K562 (cell line): ENCODE measurements at regions not wholly inside any gene's neighbourhood (a gene's known extent, or its start where the extent isn't known, plus 50 kb on each side); places are given as distances from the start of the nearest gene placed in this dataset.
A peak's percentile ranks its signal among the peaks of the same experiment; 100 is the strongest.

Source experiments
- ATAC-seq: fragments of 200-7000 bp; cut with Tn5 transposase; 3 replicates; pipeline ENCODE4 v1.9.1; 2020; ENCODE audit warnings: moderate library complexity
- BruUV-seq: library from RNA; stranded (reverse); fragments of 400-500 nt; replicated peaks from 2 replicates; lab custom pipeline; 2021; lab: Mats Ljungman, UMichigan
- CTCF ChIA-PET: fragments of 300-600 bp; formaldehyde crosslinking; extraction: SDS; loops from one replicate; lab custom pipeline; 2021; ENCODE audit warnings: low intra/inter-chr PET ratio; lab: Yijun Ruan, JAX
- POLR2A ChIA-PET: fragments of 300-600, 350-650 bp; sonication (Branson Sonifier 250); formaldehyde crosslinking; extraction: SDS; loops from one replicate; lab custom pipeline; 2021; ENCODE audit warnings: antibody characterized with exemption, inconsistent platforms; lab: Yijun Ruan, JAX
- DNase-seq, 4 experiments: peaks; one replicate each; pipeline versions ENCODE4 v3.0.0 to v3.0.0-alpha.2; 2011 to 2018; ENCODE audit warnings: low spot score in 3 of 4, mixed read lengths in 3 of 4; ENCODE audit errors: extremely low read depth in 1 of 4
- FAIRE-seq: peaks from 2 replicates; lab custom pipeline; 2011; peaks lifted over from hg19 to GRCh38; lab: Jason Lieb, UNC
- H2AFZ ChIP-seq: 2 replicates; pipeline ENCODE4 v1.6.0; 2011; ENCODE audit warnings: low read depth, low read length, control low read depth, inconsistent platforms
- H3K27ac ChIP-seq: fragments of 200-600 bp; 3 replicates; pipeline ENCODE4 v1.8.0; 2011; ENCODE audit warnings: low read depth, mild to moderate bottlenecking, control low read depth, inconsistent platforms, low read length, moderate library complexity, mixed read lengths; ENCODE audit errors: extremely low read depth
- H3K27me3 ChIP-seq, 2 experiments: fragments of 300-600 bp in 1 of 2; 2 replicates in 1 of 2; 3 replicates in 1 of 2; pipeline versions ENCODE4 v1.6.0 to v1.8.0; 2011; ENCODE audit warnings: inconsistent platforms in 2 of 2, low read length in 2 of 2, mild to moderate bottlenecking in 1 of 2, mixed read lengths in 1 of 2, moderate library complexity in 1 of 2; ENCODE audit not compliant: control insufficient read depth in 2 of 2, insufficient read depth in 2 of 2
- H3K36me3 ChIP-seq: fragments of 300-600 bp; 3 replicates; pipeline ENCODE4 v1.8.0; 2011; ENCODE audit warnings: mild to moderate bottlenecking, low read length, inconsistent platforms; ENCODE audit not compliant: control insufficient read depth, insufficient read depth
- H3K4me1 ChIP-seq, 2 experiments: fragments of 200-600 bp in 1 of 2; replicated peaks in 1 of 2; 2 replicates in 1 of 2; 3 replicates in 1 of 2; pipeline versions ENCODE4 v1.5.1 to v1.8.0; 2011; ENCODE audit warnings: inconsistent platforms in 2 of 2, low read length in 2 of 2, mild to moderate bottlenecking in 1 of 2, mixed read lengths in 1 of 2, moderate library complexity in 1 of 2; ENCODE audit not compliant: control insufficient read depth in 2 of 2, insufficient read depth in 2 of 2
- H3K4me2 ChIP-seq: 2 replicates; pipeline ENCODE4 v1.6.1; 2011; ENCODE audit warnings: low read length, control low read depth, inconsistent platforms, mixed read lengths; ENCODE audit not compliant: insufficient read depth
- H3K4me3 ChIP-seq: fragments of 200-600 bp; sonication (generic), shearing (Covaris generic); 2 replicates; pipeline ENCODE4 v1.5.1; 2016; ENCODE audit warnings: control low read depth, inconsistent platforms
- H3K79me2 ChIP-seq: fragments of 200-600 bp; 3 replicates; pipeline ENCODE4 v1.8.0; 2011; ENCODE audit warnings: low read length, inconsistent platforms; ENCODE audit not compliant: control insufficient read depth, insufficient read depth
- H3K9ac ChIP-seq, 2 experiments: 2 replicates each; pipeline versions ENCODE4 v1.6.0 to v1.6.1; 2011; ENCODE audit warnings: low read depth in 2 of 2, low read length in 2 of 2, control low read depth in 1 of 2, inconsistent platforms in 1 of 2, mild to moderate bottlenecking in 1 of 2, mixed read lengths in 1 of 2; ENCODE audit not compliant: insufficient read depth in 1 of 2
- H3K9me1 ChIP-seq: one replicate; pipeline ENCODE4 v1.6.0; 2011; ENCODE audit warnings: inconsistent platforms, mild to moderate bottlenecking, low read length, moderate library complexity; ENCODE audit not compliant: control insufficient read depth, insufficient read depth
- H3K9me3 ChIP-seq: replicated peaks from 2 replicates; pipeline ENCODE4 v1.5.1; 2011; ENCODE audit warnings: low read depth, low read length, inconsistent platforms; ENCODE audit not compliant: control insufficient read depth, insufficient read depth
- H4K20me1 ChIP-seq: replicated peaks from 2 replicates; pipeline ENCODE4 v1.6.1; 2011; ENCODE audit warnings: low read length, inconsistent platforms, mixed read lengths; ENCODE audit not compliant: control insufficient read depth, insufficient read depth
- PPARD ChIP-seq: fragments of 250-450 bp; sonication (Bioruptor Pico); IDR thresholded peaks from 2 replicates; pipeline ENCODE4 v1.8.0; 2022; ENCODE audit warnings: inconsistent platforms, mild to moderate bottlenecking, moderate library complexity
- ZEB2 ChIP-seq: fragments of 450-650 bp; IDR thresholded peaks from 2 replicates; pipeline ENCODE4 v1.6.1; 2016
- WGBS: fragments of 100-300 bp; shearing (Covaris generic); methylation state at CpG from one replicate; pipeline ENCODE4 v1.1.6; 2016; ENCODE audit warnings: low coverage, mixed read lengths; ENCODE audit not compliant: insufficient coverage; ENCODE audit errors: missing lambda C conversion rate; 5-methylcytosine and 5-hydroxymethylcytosine counted together
- in situ Hi-C: fragments of 300-500 bp; cut with MboI; formaldehyde crosslinking; loops from 4 replicates; pipeline ENCODE4 v1.15.0; 2018; ENCODE audit warnings: inconsistent platforms, mixed read lengths
- intact Hi-C: fragments of 100-400 bp; cut with micrococcal nuclease; formaldehyde crosslinking; loops from 2 replicates; pipeline ENCODE4 v1.14.2; 2022
- TF ChIP-seq, protein P1 (sequence below): IDR thresholded peaks from 3 replicates; pipeline ENCODE4 v1.6.1; 2011; ENCODE audit warnings: borderline replicate concordance, mild to moderate bottlenecking, moderate library complexity; ENCODE audit not compliant: insufficient read length; ENCODE audit errors: extremely low read depth
- TF ChIP-seq, protein P2 (sequence below): sonication (generic); formaldehyde crosslinking; IDR thresholded peaks from 2 replicates; pipeline ENCODE4 v1.9.0; 2022; ENCODE audit warnings: mild to moderate bottlenecking, missing genetic modification reagents
- TF ChIP-seq, protein P3 (sequence below): fragments of 450-650 bp; formaldehyde crosslinking; IDR thresholded peaks from 2 replicates; pipeline ENCODE4 v1.4.0; 2020; ENCODE audit warnings: mild to moderate bottlenecking, mixed read lengths

DNA sequence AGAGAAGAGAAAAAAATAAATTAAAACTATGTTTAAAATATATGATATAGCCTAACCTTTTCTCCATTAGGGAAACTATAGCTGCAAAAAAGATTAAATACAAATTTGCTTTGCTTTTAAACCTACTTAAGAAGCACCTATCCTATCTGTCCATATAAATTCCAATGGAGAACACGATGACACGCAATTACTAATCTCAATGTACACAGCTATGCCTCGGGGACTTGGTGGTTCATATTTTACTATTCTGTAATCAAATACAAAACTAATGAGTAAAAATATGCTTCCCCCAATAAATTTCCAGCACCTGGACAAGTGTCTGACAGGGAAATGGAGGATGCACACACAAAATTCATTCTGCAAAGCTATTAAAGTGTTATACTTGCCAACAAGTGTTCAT lies 386.4 kb downstream of the LMO4 start (continued):
- TF ChIP-seq, protein P1, sequence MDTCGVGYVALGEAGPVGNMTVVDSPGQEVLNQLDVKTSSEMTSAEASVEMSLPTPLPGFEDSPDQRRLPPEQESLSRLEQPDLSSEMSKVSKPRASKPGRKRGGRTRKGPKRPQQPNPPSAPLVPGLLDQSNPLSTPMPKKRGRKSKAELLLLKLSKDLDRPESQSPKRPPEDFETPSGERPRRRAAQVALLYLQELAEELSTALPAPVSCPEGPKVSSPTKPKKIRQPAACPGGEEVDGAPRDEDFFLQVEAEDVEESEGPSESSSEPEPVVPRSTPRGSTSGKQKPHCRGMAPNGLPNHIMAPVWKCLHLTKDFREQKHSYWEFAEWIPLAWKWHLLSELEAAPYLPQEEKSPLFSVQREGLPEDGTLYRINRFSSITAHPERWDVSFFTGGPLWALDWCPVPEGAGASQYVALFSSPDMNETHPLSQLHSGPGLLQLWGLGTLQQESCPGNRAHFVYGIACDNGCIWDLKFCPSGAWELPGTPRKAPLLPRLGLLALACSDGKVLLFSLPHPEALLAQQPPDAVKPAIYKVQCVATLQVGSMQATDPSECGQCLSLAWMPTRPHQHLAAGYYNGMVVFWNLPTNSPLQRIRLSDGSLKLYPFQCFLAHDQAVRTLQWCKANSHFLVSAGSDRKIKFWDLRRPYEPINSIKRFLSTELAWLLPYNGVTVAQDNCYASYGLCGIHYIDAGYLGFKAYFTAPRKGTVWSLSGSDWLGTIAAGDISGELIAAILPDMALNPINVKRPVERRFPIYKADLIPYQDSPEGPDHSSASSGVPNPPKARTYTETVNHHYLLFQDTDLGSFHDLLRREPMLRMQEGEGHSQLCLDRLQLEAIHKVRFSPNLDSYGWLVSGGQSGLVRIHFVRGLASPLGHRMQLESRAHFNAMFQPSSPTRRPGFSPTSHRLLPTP, result no peak
- no peak for TF ChIP-seq PPARD (CRISPR knock-in tag)

DNA sequence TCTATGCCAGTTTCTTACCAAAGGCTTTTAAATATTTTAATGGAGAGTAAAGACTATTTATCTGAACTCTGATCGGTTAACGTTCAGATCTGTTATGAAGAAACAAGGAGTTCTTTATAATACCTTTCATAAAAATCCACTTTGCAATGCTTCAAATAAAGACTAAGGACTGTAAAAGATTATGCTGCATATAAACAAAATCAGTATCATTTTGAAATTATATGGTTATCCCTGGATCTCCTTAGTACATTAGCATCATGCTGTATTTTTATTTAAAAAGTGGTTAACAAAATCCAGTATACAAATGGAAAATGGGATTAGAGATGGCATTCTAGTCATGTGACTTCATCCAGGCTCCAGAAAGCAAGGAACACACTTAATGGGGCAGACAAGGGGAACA lies 386.8 kb downstream of the LMO4 start:
- no peaks in the 10 kb centered on the region for H4K20me1 ChIP-seq
- H3K27me3 ChIP-seq, result no peaks in the 10 kb centered on the region
- FAIRE-seq (no peak), ATAC-seq (no peak), DNase-seq (no peak)
- no peaks in the 10 kb centered on the region for H3K79me2 ChIP-seq
- ChIA-PET POLR2A (no interaction called here), CTCF (no interaction called here)
- no peaks in the 10 kb centered on the region for H3K9me1 ChIP-seq
- no peak overlapping the region for H2AFZ ChIP-seq
- H3K9me3 ChIP-seq, result no peaks in the 10 kb centered on the region
- H3K4me2 ChIP-seq, result no peak overlapping the region
- no peaks in the 10 kb centered on the region for H3K4me1 ChIP-seq
- no peak overlapping the region for H3K4me3 ChIP-seq
- BruUV-seq, result no TSS peak
- TF ChIP-seq, protein P2, sequence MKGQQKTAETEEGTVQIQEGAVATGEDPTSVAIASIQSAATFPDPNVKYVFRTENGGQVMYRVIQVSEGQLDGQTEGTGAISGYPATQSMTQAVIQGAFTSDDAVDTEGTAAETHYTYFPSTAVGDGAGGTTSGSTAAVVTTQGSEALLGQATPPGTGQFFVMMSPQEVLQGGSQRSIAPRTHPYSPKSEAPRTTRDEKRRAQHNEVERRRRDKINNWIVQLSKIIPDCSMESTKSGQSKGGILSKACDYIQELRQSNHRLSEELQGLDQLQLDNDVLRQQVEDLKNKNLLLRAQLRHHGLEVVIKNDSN, result no peak
- no peak for TF ChIP-seq ZEB2
- TF ChIP-seq, protein P3, sequence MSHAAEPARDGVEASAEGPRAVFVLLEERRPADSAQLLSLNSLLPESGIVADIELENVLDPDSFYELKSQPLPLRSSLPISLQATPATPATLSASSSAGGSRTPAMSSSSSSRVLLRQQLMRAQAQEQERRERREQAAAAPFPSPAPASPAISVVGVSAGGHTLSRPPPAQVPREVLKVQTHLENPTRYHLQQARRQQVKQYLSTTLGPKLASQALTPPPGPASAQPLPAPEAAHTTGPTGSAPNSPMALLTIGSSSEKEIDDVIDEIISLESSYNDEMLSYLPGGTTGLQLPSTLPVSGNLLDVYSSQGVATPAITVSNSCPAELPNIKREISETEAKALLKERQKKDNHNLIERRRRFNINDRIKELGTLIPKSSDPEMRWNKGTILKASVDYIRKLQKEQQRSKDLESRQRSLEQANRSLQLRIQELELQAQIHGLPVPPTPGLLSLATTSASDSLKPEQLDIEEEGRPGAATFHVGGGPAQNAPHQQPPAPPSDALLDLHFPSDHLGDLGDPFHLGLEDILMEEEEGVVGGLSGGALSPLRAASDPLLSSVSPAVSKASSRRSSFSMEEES (CRISPR knock-in tag), result peak; percentile 41; the same call in 1 of the 2 replicates
- intact Hi-C loops, result no loop called here
- in situ Hi-C loops, result no loop called here
- H3K9ac ChIP-seq, result no peak overlapping the region
- 3% methylated on average over 2 of the region's 2 CpGs for WGBS
- no peaks in the 10 kb centered on the region for H3K36me3 ChIP-seq
- H3K27ac ChIP-seq, result no peak overlapping the region
